ENCODE measurements at regions not wholly inside any gene's neighbourhood (a gene's known extent, or its start where the extent isn't known, plus 50 kb on each side); places are given as distances from the start of the nearest gene placed in this dataset.

GRCh38 chr2:117714110-117714509 lies 100.4 kb upstream of the DDX18 start:
- DNase-seq (ENCODE audit: low read depth in 2 of 2): no peak

DNA sequence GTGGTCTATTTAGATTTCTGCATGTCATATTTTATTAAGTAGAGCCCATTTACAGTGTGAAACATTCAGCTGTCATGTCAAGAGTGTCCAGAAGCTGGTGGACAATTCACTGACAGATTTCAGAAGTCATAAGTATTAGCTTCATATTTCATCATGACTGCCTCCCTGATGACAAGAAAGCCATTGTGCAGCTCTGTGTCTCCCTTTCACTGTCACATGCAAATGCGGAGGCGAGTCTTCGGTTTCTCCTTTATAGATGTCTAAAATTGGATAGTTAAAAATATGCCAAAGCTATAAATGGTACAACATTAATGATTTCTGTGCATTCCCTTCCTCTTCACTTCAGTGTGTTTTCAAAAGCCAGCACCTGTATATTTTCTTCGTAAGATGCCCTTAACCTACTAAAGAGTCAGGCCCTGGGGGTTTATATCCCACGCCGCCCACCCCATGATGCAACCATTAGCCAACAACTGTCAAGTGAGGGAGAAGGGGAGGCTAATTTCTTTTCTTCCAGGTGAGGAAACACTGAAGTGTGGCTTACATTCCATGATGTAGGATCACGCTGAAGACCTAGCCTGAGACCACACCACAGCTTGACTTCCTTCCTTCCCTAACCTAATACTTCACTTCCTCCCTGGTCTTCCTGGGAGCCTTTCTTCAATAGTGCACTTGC lies 99.6 kb upstream of the DDX18 start:
- no peak for DNase-seq (ENCODE audit: low read depth in 2 of 2)

GRCh38 chr2:117716505-117716904 lies 98.0 kb upstream of the DDX18 start:
- no peak for DNase-seq (ENCODE audit: low read depth in 2 of 2)

GRCh38 chr2:117717072-117717471 lies 97.4 kb upstream of the DDX18 start:
- DNase-seq (ENCODE audit: low read depth in 2 of 2): no peak

DNA sequence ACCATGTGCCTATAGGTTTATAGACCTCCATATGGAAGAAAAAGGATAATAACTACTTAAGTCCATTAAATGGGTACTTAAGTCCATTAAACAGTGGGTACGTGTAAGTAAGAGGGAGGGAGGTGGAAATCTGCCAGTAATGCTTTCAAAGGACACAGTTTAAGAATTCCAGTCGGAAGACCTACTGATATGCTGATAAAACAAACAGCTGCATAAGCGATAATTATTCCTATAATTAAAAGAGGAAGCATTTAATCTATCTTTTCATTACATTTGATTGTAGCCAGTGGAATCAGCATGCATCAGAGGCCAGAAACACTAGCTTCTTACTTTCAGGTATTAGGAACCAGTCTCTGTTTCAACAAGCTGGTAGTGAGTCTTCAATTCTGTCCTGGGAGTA lies 96.4 kb upstream of the DDX18 start:
- no peak for DNase-seq (ENCODE audit: low read depth in 2 of 2)

GRCh38 chr2:117720765-117721164 lies 93.7 kb upstream of the DDX18 start:
- DNase-seq (ENCODE audit: low read depth in 2 of 2): no peak

- DNase-seq (ENCODE audit: low read depth in 2 of 2): no peak
These were observed 91.0 kb upstream of the DDX18 start for GRCh38 chr2:117723483-117723882.

DNA sequence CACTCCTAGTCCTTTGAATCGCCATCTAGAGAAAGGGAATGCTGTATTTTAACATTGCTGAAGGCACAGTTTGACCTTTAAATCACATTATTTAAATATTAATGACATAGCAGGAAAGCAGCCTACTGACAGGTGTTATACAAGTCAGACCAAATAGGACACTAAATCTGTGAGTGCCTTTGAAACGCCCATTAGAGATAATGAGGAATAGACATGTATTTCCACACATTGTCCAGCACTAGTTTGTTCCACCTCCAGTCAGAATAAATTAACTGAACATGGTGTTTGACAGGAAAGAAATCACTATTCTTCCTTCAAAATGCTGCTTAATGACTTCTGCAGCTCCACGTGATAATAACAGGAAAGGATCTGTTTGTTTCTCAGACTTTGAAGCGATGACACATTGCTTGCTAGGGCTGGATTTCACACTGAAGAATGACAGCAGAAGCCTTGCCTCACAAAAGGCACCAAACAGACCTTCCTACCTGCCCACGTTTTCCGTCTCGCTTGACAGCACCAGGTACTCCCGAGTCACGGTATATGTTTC lies 90.5 kb upstream of the DDX18 start:
- no peak for DNase-seq (ENCODE audit: low read depth in 2 of 2)

DNA sequence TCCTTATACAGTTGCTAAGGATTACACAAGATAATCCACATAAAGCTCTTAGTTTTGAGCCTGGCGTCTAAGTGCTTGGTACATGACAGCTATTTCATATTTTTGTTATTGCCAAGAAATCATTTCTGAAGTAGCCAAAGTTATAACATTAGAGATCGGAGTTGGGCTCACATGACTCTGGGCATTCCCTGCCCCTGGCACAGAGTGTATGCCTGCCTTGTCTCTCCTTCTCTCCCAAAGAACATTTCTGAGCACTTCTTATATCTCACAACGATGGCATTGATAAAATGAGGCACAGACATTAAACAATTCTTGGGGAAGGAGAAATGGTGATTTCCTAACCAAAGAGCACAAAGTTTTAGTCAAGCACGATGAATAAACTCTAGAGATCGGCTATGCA lies 87.7 kb upstream of the DDX18 start:
- no peak for DNase-seq (ENCODE audit: low read depth in 2 of 2)

GRCh38 chr2:117737846-117738245 lies 76.6 kb upstream of the DDX18 start:
- no peak for DNase-seq (ENCODE audit: low read depth in 2 of 2)

DNA sequence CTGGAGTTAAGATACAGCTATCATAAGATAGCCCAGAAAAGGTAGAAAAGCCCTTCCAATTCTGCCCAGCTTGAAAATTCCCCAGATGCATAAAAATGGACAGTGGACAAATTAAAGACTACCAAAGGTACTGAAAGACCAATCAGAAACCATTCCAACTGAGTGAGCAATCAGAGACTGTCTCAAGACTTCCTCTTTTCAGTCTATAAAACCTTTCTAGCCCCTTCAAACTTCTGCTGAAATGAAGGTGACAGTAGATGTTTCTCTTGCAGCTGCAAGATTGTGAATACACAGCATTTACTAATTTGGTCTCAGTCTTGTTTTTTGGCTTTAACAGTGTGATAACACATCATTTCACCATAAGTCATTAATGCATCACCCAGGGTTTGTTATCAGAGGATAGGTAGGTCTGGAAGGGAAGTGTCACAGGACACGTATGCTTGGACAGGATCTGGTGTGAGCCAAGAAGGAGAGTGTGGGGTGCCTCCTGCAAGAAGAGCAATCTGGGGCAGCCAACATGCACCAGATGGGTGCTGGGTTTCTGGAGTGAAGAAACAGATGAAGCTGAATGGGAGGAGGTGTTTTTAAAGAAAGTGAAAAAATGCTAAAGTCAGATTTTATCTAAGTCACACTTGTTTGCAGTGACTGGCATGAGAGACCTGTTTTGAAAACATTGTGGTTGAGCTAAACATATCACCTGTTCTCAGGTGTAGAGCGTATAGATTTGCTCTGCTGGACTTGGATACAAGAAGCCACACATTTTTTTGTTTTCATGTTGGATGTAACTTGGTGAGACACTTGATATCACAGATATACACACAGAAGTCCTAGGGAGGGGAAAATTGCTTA lies 75.3 kb upstream of the DDX18 start:
- DNase-seq (ENCODE audit: low read depth in 2 of 2): no peak

DNA sequence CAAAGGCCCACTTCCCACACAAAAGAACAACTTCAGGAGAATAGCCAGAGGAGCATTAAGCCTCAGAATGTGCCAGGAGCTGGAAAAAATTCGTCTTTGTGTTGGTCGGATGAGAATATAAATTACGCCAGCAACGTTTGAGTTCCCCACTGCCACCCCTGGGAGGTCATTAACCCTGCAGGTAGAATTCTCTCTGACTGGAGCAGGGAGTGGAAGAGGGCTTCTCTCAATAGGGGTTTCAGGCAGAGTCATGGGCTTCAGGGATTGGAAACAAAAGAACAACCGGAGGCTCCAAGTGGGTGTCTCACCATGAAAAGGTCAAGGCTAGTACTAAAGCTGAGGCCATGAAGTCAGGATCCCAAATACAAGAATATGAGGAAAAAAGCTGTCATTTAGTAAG lies 69.0 kb upstream of the DDX18 start:
- no peak for DNase-seq (ENCODE audit: low read depth in 2 of 2)

DNA sequence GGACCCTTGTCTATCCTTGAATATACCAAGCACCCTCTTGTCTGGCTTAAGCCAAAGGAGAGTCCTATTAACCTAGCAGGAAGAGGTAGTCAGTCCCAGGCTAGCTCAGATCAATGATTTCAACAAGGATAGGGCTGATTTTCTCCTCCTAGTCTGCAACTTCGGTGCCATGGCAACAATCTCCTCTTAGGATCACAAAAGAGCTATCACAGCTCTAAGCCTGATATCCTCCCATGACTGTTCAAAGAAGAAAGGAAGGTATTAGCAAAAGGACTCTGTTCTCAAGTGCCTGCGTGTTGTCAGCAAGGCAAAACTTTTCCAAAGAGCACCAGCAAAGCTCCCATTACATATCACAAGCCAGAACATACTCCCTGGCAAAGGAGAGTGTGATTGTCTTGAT lies 58.7 kb upstream of the DDX18 start:
- no peak for DNase-seq (ENCODE audit: low read depth in 2 of 2)

- no peak for DNase-seq (ENCODE audit: low read depth in 2 of 2)
These were observed 53.6 kb upstream of the DDX18 start for GRCh38 chr2:117760916-117761315.

- DNase-seq (ENCODE audit: low read depth in 2 of 2): no peak
These were observed 52.0 kb upstream of the DDX18 start for GRCh38 chr2:117762454-117762853.

DNA sequence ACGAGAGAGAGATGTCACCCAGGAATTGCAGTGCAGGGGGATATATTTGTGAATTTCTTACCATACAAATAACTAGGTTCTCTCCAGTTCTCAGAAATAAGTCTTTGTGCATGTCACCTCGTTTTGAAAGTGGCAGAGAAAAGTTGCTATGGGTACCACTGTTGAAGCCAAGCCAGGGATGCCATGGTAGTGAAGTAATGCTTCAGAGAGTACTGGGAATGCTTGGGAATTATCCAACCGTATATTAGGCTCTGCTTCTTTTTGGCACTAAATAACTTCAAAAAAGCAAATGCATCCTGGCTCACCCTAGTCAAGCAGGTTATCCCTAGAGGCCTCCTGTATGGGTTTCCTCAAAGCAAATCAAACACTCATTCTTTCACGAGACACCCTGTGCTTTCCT lies 50.7 kb upstream of the DDX18 start:
- DNase-seq (ENCODE audit: low read depth in 2 of 2): no peak

All from stimulated activated CD8-positive, alpha-beta memory T cell treated with anti-CD3 and anti-CD28 coated beads, Interleukin-15, amount 100 ng/mL, for 48 hours (primary cell).